GM21423 (cell line): ENCODE measurements at regions not wholly inside any gene's neighbourhood (a gene's known extent, or its start where the extent isn't known, plus 50 kb on each side); places are given as distances from the start of the nearest gene placed in this dataset.

Experiments used
- ATAC-seq: cut with Tn5 transposase; IDR thresholded peaks from one replicate; pipeline ENCODE4 v1.9.1; 2021; ENCODE audit warnings: mild to moderate bottlenecking, moderate library complexity; ENCODE audit not compliant: unreplicated experiment

- ATAC-seq = no peak
Measured at GRCh38 chr9:73643379-73644013, 491.8 kb downstream of the ANXA1 start.

- no peak for ATAC-seq
Measured at GRCh38 chr9:73647560-73647959, 495.9 kb downstream of the ANXA1 start.

- ATAC-seq = no peak
Measured at GRCh38 chr9:73649552-73649951, 497.9 kb downstream of the ANXA1 start.

GRCh38 chr9:73655363-73655762, 503.7 kb downstream of the ANXA1 start:
- no peak for ATAC-seq

- ATAC-seq = no peak
Measured at GRCh38 chr9:73655831-73656230, 504.2 kb downstream of the ANXA1 start.

GRCh38 chr9:73665253-73665652, 513.6 kb downstream of the ANXA1 start:
- ATAC-seq = no peak

GRCh38 chr9:73667749-73668148, 516.1 kb downstream of the ANXA1 start:
- no peak for ATAC-seq

- no peak for ATAC-seq
Measured at GRCh38 chr9:73680831-73681230, 529.2 kb downstream of the ANXA1 start.

- ATAC-seq = no peak
Measured at GRCh38 chr9:73682789-73683188, 531.1 kb downstream of the ANXA1 start.

- peak; percentile 50 for ATAC-seq
Measured at GRCh38 chr9:73683862-73684591, 532.4 kb downstream of the ANXA1 start.

- no peak for ATAC-seq
Measured at GRCh38 chr9:73684601-73685000, 532.9 kb downstream of the ANXA1 start.

- no peak for ATAC-seq
Measured at GRCh38 chr9:73685786-73686185, 534.1 kb downstream of the ANXA1 start.

- ATAC-seq = no peak
Measured at GRCh38 chr9:73689051-73689870, 537.6 kb downstream of the ANXA1 start.

GRCh38 chr9:73701415-73702057, 549.9 kb downstream of the ANXA1 start:
- no peak for ATAC-seq

- no peak for ATAC-seq
Measured at GRCh38 chr9:73714294-73714693, 562.6 kb downstream of the ANXA1 start.

- ATAC-seq = no peak
Measured at GRCh38 chr9:73715591-73715990, 563.9 kb downstream of the ANXA1 start.

- no peak for ATAC-seq
Measured at GRCh38 chr9:73719660-73720059, 568.0 kb downstream of the ANXA1 start.

GRCh38 chr9:73720601-73721000, 568.9 kb downstream of the ANXA1 start:
- ATAC-seq = no peak

GRCh38 chr9:73736270-73736669, 584.6 kb downstream of the ANXA1 start:
- no peak for ATAC-seq

- ATAC-seq = no peak
Measured at GRCh38 chr9:73738741-73739530, 587.3 kb downstream of the ANXA1 start.
